Pancreas (tissue), 10 donors: ENCODE measurements at regions not wholly inside any gene's neighbourhood (a gene's known extent, or its start where the extent isn't known, plus 50 kb on each side); places are given as distances from the start of the nearest gene placed in this dataset.

Experiments used
- ATAC-seq, 4 donors: fragments of 200-7000 bp; cut with Tn5 transposase; one replicate each; pipeline versions ENCODE4 v1.8.0 to v1.9.1; 2020; ENCODE audit warnings: mild to moderate bottlenecking in 4 of 4, moderate library complexity in 4 of 4
- DNase-seq, 6 donors: peaks; one replicate each; pipeline ENCODE4 v3.0.0-alpha.2; 2020
- FAIRE-seq: peaks from 2 replicates; lab custom pipeline; 2012; peaks lifted over from hg19 to GRCh38; lab: Jason Lieb, UNC
- H3K27ac ChIP-seq, 4 donors: fragments of 200-600 bp; sonication (generic); 1 replicate in 3 of 4; 2 replicates in 1 of 4; pipeline versions ENCODE4 v1.5.0 to v1.8.0; 2020
- H3K27me3 ChIP-seq, 4 donors: fragments of 200-600 bp; one replicate each; pipeline ENCODE4 v1.8.0; 2021
- H3K36me3 ChIP-seq, 3 donors: fragments of 200-600 bp; sonication (generic) in 1 of 3; one replicate each; pipeline versions ENCODE4 v1.5.0 to v1.8.0; 2020 to 2021
- H3K4me1 ChIP-seq, 3 donors: fragments of 200-600 bp; one replicate each; pipeline ENCODE4 v1.8.0; 2021
- H3K4me3 ChIP-seq, 4 donors: fragments of 200-600 bp; sonication (generic) in 2 of 4; one replicate each; pipeline versions ENCODE4 v1.5.0 to v1.8.0; 2020 to 2021
- H3K9me3 ChIP-seq, 4 donors: fragments of 200-600 bp; one replicate each; pipeline ENCODE4 v1.8.0; 2021
- CTCF ChIP-seq, 4 donors: fragments of 200-600 bp; sonication (generic) in 3 of 4; IDR thresholded peaks; one replicate each; pipeline versions ENCODE4 v1.5.0 to v1.8.0; 2021; ENCODE audit warnings: antibody characterized with exemption in 4 of 4
- WGBS, 2 donors: extraction: QIAGEN DNeasy Blood & Tissue Kit; methylation state at CpG; one replicate each; pipeline ENCODE4 v1.1.7; 2013; 5-methylcytosine and 5-hydroxymethylcytosine counted together
- intact Hi-C, 3 donors: fragments of 100-400 bp; cut with DNase I; formaldehyde crosslinking; loops; one replicate each; pipeline versions ENCODE4 v1.11.1 to v1.14.2; 2022
- donor health status: healthy with polysubstance abuse.
- donor health status: DM: no; HTN: no; CAD: no; lungs with moderate emphysema.
- donor health status: DM: no; HTN: no; CAD: no.
- donor health status: control.
- donor health status: control.
- donor health status: Bipolar disorder and iron deficiency.
- donor health status: DM: yes; HTN: yes; CAD: no.
- donor health status: DM: no; HTN: no; CAD: no.
- donor health status: DM: no; HTN: no; CAD: no.
- donor health status: DM: yes; HTN: yes; CAD: no.

DNA sequence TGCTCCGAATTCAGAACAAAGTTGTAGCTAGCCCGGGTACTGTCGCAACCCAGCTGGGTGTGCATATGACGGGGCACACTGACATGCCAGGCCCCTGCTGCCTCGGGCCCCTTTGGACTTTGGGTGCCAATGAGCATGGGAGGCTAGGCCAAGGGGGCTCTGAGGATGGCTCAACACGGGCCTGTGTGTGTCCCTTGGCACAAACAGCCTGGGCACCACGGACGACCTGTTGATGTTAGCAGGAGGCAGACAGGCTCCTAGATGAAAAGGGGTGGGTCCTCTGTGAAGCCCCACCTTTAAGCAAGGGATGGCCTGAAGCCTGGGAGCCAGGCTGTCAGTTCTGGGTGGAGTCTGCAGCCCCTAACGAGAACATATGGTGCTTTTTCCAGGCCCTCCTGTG, 1688.2 kb downstream of the EFNA5 start:
- ATAC-seq = no peak
- no peak overlapping the region for H3K4me3 ChIP-seq
- H3K27ac ChIP-seq = no peak overlapping the region
- 69 to 80% methylated on average over 9 of the region's 9 CpGs for WGBS, 2 donors
- intact Hi-C loops = no loop called here
- H3K9me3 ChIP-seq = no peaks in the 10 kb centered on the region
- peak in 1 of 6 donors; percentile 49 for DNase-seq
- no peaks in the 10 kb centered on the region for H3K36me3 ChIP-seq
- TF ChIP-seq CTCF (IDR thresholded peaks at IDR 0.05) = no peak
- no peak for FAIRE-seq
- peaks cover 0 to 4% (median 0%) of the 10 kb centered on the region in 3 donors for H3K4me1 ChIP-seq
- H3K27me3 ChIP-seq = no peaks in the 10 kb centered on the region

DNA sequence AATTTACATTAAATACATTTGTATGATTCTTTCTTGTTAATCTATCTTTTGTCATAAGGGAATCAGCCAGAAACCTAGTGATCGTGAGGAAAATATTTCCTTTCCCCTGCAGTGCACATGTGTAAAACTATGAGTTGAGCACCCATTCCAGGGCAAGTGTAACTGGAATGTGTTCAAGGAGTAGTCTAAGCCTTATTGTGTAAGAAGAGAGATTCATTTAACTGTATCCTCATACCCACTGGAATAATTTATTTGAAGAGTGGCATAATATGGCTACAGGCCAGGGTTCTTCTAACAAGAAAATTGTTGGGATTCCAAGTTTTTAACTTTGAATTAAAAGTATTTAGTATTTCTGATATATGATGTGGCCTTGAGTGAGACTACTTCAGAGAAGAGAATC, 1692.7 kb downstream of the EFNA5 start:
- Histone ChIP-seq H3K4me3 (no peak overlapping the region), H3K4me1 (peaks cover 0 to 4% (median 0%) of the 10 kb centered on the region in 3 donors), H3K27me3 (no peaks in the 10 kb centered on the region), H3K27ac (no peak overlapping the region), H3K36me3 (no peaks in the 10 kb centered on the region), H3K9me3 (no peaks in the 10 kb centered on the region)
- WGBS, 2 donors = 58 to 62% methylated on average over 1 of the region's 1 CpG
- TF ChIP-seq CTCF (IDR thresholded peaks at IDR 0.05) = no peak
- intact Hi-C loops = no loop called here
- FAIRE-seq (no peak), ATAC-seq (no peak), DNase-seq (no peak)

GRCh38 chr5:105977163-105977562, 1693.6 kb downstream of the EFNA5 start:
- Histone ChIP-seq H3K27me3 (no peaks in the 10 kb centered on the region), H3K36me3 (no peaks in the 10 kb centered on the region), H3K4me1 (peaks cover 0 to 4% (median 0%) of the 10 kb centered on the region in 3 donors), H3K4me3 (no peak overlapping the region), H3K27ac (no peak overlapping the region), H3K9me3 (no peaks in the 10 kb centered on the region)
- intact Hi-C loops = no loop called here
- DNase-seq (no peak), ATAC-seq (no peak), FAIRE-seq (no peak)
- no peak for TF ChIP-seq CTCF (IDR thresholded peaks at IDR 0.05)
- 71 to 83% methylated on average over 3 of the region's 3 CpGs for WGBS, 2 donors

DNA sequence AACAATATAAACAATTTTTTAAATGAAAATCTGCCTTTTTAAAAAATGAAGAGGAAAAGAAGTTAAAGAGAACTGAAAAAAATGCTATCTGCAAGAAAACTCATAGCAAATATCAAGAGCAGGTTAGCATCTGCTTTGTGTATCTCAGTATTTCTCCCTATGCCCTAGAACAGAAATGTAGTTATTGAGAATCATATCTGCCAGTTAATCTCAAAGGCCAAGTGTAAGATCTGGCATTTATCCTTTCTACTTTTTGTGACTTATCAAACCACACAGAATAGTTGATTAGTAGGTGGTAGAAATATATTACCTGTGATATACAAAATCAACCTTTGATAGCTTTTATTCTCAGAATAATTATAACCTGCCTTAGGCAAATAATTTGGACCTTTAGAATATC, 1699.8 kb downstream of the EFNA5 start:
- DNase-seq (no peak), FAIRE-seq (no peak), ATAC-seq (no peak)
- intact Hi-C loops = no loop called here
- no peak overlapping the region for H3K4me3 ChIP-seq
- no peak for TF ChIP-seq CTCF (IDR thresholded peaks at IDR 0.05)
- no peaks in the 10 kb centered on the region for H3K4me1 ChIP-seq
- H3K27ac ChIP-seq = no peak overlapping the region
- H3K36me3 ChIP-seq = no peaks in the 10 kb centered on the region
- H3K27me3 ChIP-seq = no peaks in the 10 kb centered on the region
- no peaks in the 10 kb centered on the region for H3K9me3 ChIP-seq

DNA sequence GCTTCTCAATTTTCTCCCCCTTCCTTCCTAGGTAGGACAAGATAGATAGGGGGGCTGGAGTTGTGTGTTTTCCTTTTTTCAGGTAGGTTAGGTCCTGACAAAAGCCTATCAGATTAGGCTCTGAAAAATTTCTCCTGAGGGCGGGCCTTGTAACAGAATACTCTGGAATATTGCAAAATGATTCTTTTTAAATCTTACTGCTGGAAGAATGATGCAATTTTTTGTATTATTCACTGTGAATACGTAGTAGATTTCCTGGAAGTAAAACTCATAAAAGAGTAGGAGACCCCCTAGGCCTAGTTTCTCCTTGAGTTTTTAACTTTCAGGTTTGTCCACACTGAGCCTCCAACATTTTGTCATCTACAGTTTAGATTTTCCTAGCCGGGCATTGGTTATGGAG, 1701.8 kb downstream of the EFNA5 start:
- H3K27me3 ChIP-seq = no peaks in the 10 kb centered on the region
- no peak overlapping the region for H3K4me3 ChIP-seq
- ATAC-seq (no peak), FAIRE-seq (no peak), DNase-seq (no peak)
- H3K9me3 ChIP-seq = no peaks in the 10 kb centered on the region
- intact Hi-C loops = no loop called here
- no peak overlapping the region for H3K27ac ChIP-seq
- no peak for TF ChIP-seq CTCF (IDR thresholded peaks at IDR 0.05)
- H3K36me3 ChIP-seq = no peaks in the 10 kb centered on the region
- WGBS, 2 donors = 83 to 87% methylated on average over 3 of the region's 3 CpGs
- H3K4me1 ChIP-seq = no peaks in the 10 kb centered on the region
